SU-DHL-6 (cell line): ENCODE measurements at regions not wholly inside any gene's neighbourhood (a gene's known extent, or its start where the extent isn't known, plus 50 kb on each side); places are given as distances from the start of the nearest gene placed in this dataset.

Source experiments
- EZH2phosphoT487 ChIP-seq: fragments of 200-600 bp; sonication (generic), shearing (Covaris generic); conservative IDR thresholded peaks from 2 replicates; pipeline ENCODE4 v1.6.1; 2018; ENCODE audit warnings: mild to moderate bottlenecking, antibody characterized with exemption, low read length, moderate library complexity, mixed read lengths
- TF ChIP-seq, protein P1 (sequence below): fragments of 200-600 bp; sonication (generic); IDR thresholded peaks from one replicate; pipeline ENCODE4 v1.5.1; 2017; ENCODE audit warnings: antibody characterized with exemption, mild to moderate bottlenecking, low read length, moderate library complexity; ENCODE audit not compliant: insufficient read depth, poor library complexity, severe bottlenecking

DNA sequence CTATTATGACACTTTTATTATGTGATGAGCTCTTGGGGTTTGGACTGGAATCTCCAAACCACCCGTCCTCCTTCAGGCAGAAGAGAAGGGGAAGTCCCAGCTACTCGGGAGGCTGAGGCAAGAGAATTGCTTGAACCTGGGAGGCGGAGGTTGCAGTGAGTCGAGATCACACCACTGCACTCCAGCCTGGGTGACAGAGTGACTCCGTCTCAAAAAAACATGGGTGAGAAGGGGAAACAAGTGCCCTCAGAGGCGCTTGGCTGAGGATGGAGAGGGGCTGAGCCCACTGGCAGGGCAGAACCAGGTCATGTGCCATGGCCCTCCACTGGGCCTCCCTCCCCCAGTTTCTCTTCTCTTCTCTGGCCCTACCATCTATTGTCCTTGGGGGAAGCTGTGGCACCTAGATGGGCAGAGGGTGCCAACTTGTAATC is 120.9 kb upstream of the SMURF2 start:
- TF ChIP-seq, protein P1, sequence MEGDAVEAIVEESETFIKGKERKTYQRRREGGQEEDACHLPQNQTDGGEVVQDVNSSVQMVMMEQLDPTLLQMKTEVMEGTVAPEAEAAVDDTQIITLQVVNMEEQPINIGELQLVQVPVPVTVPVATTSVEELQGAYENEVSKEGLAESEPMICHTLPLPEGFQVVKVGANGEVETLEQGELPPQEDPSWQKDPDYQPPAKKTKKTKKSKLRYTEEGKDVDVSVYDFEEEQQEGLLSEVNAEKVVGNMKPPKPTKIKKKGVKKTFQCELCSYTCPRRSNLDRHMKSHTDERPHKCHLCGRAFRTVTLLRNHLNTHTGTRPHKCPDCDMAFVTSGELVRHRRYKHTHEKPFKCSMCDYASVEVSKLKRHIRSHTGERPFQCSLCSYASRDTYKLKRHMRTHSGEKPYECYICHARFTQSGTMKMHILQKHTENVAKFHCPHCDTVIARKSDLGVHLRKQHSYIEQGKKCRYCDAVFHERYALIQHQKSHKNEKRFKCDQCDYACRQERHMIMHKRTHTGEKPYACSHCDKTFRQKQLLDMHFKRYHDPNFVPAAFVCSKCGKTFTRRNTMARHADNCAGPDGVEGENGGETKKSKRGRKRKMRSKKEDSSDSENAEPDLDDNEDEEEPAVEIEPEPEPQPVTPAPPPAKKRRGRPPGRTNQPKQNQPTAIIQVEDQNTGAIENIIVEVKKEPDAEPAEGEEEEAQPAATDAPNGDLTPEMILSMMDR, result no peak
- TF ChIP-seq EZH2phosphoT487, result no peak
